GM19397 (cell line): ENCODE measurements at regions not wholly inside any gene's neighbourhood (a gene's known extent, or its start where the extent isn't known, plus 50 kb on each side); places are given as distances from the start of the nearest gene placed in this dataset.

Experiments
- ATAC-seq: cut with Tn5 transposase; IDR thresholded peaks from one replicate; pipeline ENCODE4 v1.9.1; 2021; ENCODE audit warnings: mild to moderate bottlenecking, moderate library complexity; ENCODE audit not compliant: unreplicated experiment

GRCh38 chr1:188359315-188359714, 1530.6 kb downstream of the PLA2G4A start:
- ATAC-seq, result no peak

DNA sequence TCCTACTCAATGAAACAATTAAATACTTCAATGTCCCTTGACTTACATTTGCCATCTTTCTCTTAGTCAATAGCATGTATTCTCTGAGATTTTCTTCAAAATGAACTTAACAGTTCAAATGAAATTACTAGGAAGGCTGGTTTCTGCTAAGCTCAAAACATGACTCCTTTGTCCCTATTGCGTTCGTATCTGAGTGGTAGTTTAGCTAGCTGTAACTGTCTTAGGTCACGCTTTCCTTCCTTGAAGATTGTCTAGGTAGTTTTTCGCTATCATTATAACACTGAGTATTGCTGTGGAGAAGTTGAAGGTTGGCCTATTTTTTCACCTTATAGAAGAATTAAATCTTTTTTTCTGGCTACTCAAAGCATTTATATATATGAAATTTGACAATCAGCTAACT, 1535.2 kb downstream of the PLA2G4A start:
- no peak for ATAC-seq

GRCh38 chr1:188364927-188365449, 1536.2 kb downstream of the PLA2G4A start:
- ATAC-seq, result no peak

- no peak for ATAC-seq
Observed at GRCh38 chr1:188365874-188366273, 1537.1 kb downstream of the PLA2G4A start.

GRCh38 chr1:188367661-188368060, 1538.9 kb downstream of the PLA2G4A start:
- no peak for ATAC-seq

DNA sequence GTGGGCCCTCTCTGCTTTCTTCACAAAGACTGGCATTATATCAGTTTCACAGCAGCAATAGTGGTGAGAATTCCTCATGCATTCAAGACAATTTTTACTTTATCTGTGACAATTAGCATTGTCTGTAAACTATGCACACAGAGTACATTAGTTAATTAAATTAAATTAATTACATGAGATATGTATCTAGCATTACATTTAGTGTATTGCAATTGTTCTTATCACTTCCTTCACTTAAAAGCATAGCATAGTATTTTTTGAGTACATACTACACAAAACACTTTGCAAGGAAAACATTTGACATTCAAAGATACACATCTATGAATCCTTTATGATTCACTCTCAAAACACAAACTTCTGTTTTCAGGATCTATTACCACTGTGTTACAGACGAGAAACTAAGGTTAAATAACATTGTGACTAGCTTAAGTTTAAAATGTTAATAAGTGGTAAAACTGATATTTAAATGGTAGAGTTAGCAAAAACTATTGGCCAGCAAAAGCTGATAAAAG, 1542.6 kb downstream of the PLA2G4A start:
- ATAC-seq, result no peak

GRCh38 chr1:188372821-188373220, 1544.1 kb downstream of the PLA2G4A start:
- ATAC-seq, result no peak

DNA sequence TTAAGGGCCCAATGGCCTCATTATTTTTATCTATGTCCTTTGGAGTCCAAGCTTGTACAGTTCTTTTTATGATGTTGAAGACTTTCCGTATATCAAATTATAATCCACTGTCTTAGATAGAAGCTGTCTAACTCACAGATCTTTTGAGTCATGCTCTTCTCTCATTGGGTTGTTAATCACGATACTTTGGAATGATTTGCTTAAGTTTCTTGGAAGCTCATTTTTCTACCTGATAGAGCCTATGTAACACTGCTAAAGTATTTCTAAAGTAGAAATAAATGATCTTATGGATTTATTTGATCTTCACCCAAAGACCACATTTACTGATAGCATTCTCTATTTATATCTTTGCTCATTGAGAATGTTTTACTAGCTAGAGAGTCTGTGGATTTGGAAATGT, 1554.1 kb downstream of the PLA2G4A start:
- ATAC-seq, result no peak

- ATAC-seq, result no peak
Observed at GRCh38 chr1:188386161-188386560, 1557.4 kb downstream of the PLA2G4A start.

GRCh38 chr1:188386666-188387065, 1557.9 kb downstream of the PLA2G4A start:
- no peak for ATAC-seq

- ATAC-seq, result no peak
Observed at GRCh38 chr1:188394677-188395076, 1565.9 kb downstream of the PLA2G4A start.

- no peak for ATAC-seq
Observed at GRCh38 chr1:188397521-188397920, 1568.8 kb downstream of the PLA2G4A start.

- ATAC-seq, result no peak
Observed at GRCh38 chr1:188402986-188403385, 1574.2 kb downstream of the PLA2G4A start.

DNA sequence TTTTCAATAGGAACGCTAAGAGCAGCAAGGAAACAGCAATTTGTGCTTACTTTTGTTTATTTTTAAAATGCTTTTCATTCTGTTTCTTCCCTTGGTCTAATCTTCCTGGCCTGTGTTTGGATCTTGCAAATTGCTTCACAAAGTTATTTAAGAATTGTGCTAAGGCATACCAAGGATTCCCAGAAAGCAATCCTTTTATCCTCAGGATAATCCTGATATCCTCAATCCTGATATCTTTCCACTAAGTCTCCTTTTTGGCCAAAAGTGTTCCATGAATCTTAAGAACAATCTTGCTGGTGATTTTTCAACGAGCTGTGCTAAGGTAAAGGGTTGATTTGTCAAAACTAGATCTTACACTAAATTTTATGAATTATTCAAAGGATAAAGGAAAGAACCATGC, 1577.9 kb downstream of the PLA2G4A start:
- ATAC-seq, result no peak

DNA sequence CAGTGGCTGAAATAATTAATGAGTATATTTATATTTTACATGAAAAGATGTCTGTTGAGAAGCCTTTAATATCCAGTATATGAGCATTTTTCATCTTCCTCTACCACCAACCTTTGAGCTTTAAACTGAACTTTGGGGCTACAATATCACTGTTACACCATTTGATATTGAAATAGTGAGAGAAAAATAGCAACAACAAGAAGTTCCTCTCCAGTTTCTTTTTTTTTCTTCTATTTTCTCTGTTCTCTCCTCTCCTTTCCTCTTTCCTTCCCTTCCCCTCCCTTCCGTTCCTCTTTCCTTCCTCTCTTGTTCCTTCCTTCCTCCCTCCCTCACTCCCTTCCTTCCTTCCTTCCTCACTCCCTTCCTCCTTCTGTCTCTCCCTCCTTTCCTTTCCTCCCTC, 1591.4 kb downstream of the PLA2G4A start:
- ATAC-seq, result no peak

DNA sequence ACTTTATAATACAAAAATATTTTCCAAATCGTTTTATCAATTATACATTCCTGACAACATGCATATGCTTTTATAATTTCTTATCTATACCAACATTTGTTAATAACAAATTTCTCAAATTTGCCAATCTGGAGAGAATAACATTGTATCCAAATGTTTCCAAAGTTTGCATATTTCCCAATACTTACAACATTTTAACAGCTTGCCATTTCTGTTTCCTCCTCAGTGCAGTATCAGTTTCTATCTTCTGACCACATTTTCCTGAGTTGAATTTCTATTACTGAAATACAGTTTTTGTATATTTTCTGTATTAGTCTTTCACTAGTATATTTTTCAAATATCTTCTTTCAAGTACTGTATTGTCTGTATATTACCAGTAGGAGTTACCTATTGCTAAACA, 1594.3 kb downstream of the PLA2G4A start:
- no peak for ATAC-seq

- no peak for ATAC-seq
Observed at GRCh38 chr1:188424176-188424575, 1595.4 kb downstream of the PLA2G4A start.

DNA sequence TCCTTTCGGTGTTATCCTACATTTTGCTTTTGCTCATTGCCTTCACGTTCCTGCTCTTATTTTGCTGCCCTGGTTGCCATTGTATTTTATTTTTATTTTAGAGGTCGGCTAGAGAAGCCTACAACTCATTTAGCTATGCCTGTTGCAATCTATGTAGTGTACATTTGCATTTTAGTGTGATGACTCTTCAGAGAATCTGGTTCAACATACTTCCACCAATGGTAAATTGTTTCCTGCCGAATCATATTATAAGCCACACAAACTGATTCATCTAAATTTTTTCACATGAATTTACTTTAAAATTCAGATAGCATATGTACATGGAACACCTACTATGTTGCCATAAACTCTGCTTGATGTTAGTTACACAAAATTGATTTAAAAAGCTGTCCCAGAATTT, 1596.9 kb downstream of the PLA2G4A start:
- no peak for ATAC-seq

DNA sequence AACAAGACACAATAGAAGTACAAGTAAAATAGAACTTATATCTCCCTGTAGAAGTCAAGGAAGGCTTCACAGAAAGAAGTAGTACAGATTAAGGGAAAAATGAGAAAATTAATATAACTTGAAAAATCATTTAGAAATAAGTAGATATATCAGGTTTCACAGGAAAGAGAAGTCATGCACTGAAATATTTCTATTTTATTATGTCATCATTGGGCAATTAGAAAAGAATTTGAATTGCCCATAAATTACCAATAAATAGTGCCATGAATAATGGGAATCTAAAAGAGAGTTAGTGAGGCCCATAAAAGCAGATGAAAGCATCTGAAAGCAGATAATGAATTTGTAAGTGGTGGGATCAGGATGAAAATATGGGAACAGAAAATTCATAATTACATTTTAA, 1597.8 kb downstream of the PLA2G4A start:
- no peak for ATAC-seq

DNA sequence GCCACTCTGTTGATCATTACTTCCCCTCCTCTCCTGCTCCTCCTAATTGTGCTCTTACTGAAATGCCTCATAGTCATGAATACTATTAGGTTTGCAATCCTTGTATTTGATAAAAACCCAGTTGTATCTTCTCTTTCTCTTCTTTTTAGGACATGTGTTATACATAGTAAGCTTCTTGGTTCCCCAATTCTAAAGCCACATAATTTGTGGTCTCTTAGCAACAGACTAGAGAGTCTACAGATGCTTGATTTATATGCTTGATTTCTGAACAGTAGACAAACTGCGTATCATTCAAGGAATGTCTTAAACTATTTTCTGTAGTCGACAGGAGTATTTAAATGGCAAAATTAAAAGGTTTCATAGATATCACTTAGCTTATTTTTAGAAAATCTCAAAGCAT, 1598.9 kb downstream of the PLA2G4A start:
- no peak for ATAC-seq

DNA sequence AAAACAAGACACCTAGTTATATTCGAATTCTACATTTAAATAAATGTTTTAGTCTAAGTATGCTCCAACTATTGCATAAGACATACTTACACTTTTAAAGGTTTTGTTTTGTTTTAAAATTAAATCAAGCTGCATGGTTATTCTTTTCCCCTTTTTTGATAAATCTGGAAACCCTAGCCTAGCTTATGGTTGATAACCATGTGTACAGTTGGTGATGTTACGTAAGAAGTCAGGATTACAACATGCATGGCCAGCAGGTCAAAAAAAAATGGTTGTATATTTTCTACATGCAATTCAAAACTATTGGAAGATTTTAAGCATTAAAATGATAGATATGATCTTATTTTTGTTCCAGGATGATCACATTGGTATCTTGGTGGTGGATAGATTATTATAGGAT, 1600.6 kb downstream of the PLA2G4A start:
- no peak for ATAC-seq

DNA sequence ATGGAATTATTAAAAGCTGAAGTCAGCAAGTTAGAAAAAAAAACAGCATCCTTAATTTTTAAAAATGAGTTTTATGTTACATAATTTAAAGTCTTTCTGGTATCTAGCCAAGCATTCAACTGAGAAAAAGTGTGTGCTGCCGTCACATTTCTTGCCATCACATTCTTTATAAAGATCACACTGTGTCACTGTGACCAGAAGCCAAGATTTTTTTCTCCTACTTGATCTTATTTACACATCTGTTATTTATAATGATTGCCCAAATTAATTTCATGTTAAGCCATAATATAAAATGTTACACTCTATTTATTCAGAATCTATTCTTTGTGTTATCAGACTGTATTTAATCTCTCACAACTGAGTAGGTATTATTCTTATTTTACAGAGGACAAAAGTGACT, 1603.7 kb downstream of the PLA2G4A start:
- no peak for ATAC-seq

GRCh38 chr1:188433425-188433824, 1604.7 kb downstream of the PLA2G4A start:
- no peak for ATAC-seq
